ENCODE measurements at regions not wholly inside any gene's neighbourhood (a gene's known extent, or its start where the extent isn't known, plus 50 kb on each side); places are given as distances from the start of the nearest gene placed in this dataset.
"Not testable (repeated sequence)": the region's sequence is repeated elsewhere in the genome, so short reads cannot be mapped to it uniquely, and the experiment has no call there.

DNA sequence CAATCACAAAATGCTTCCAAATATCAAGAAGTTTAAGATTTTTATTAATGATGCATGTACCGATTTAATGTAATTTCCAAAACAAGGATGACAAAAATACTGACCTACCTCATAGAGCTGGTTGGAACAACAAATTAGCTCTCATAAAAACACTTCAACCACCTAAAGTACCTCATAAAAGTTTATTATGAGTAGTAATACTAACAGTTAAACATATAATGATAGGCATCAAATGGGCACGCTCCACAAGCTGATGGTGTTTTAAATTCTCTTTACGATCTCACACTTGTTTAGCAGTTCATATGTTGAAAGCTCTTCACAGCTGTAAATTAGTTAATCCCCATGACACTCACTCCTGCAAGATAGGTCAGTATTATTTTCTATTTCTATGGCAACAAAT, 150.0 kb upstream of the KIF2A start:
- peaks cover 11% of the 10 kb centered on the region for H3K9me3 Mint-ChIP-seq
- H3K36me3 Mint-ChIP-seq (ENCODE audit: low read depth), result no peaks in the 10 kb centered on the region
- peaks cover 3% of the 10 kb centered on the region for H3K27me3 Mint-ChIP-seq (ENCODE audit: low read depth)
- DNase-seq (ENCODE audit: low spot score), result no peak
- no peaks in the 10 kb centered on the region for H3K4me1 Mint-ChIP-seq (ENCODE audit: low read depth)
- H3K27ac Mint-ChIP-seq, result no peak overlapping the region
- H3K4me3 Mint-ChIP-seq, result no peak overlapping the region

DNA sequence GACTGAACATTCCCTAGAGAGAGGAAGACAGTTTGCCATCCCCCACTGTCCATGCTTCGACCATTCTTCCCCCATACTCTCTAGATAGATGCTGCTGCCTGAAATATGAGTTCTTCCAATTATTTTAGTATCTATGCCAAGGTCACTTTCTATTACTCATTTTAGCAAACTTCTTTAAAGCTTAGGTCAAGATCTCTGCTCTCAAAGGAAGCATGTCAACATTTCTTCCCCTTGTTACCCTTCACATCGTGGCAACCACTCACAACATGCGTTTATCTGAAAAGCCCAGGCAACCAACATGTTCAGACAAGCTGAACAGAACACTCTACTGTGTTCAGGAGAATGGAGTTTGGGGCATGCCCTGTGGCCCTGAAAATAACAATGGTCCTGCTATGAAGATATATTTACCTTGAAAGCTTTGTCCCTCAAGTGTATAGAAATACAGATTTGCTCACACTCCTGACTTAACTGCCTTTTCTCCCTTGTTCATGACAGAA, 138.4 kb upstream of the KIF2A start:
- DNase-seq (ENCODE audit: low spot score), result no peak
- no peaks in the 10 kb centered on the region for H3K36me3 Mint-ChIP-seq (ENCODE audit: low read depth)
- H3K4me1 Mint-ChIP-seq (ENCODE audit: low read depth), result no peaks in the 10 kb centered on the region
- H3K27me3 Mint-ChIP-seq (ENCODE audit: low read depth), result no peaks in the 10 kb centered on the region
- H3K4me3 Mint-ChIP-seq, result no peak overlapping the region
- peaks cover 7% of the 10 kb centered on the region for H3K9me3 Mint-ChIP-seq
- H3K27ac Mint-ChIP-seq, result no peak overlapping the region

DNA sequence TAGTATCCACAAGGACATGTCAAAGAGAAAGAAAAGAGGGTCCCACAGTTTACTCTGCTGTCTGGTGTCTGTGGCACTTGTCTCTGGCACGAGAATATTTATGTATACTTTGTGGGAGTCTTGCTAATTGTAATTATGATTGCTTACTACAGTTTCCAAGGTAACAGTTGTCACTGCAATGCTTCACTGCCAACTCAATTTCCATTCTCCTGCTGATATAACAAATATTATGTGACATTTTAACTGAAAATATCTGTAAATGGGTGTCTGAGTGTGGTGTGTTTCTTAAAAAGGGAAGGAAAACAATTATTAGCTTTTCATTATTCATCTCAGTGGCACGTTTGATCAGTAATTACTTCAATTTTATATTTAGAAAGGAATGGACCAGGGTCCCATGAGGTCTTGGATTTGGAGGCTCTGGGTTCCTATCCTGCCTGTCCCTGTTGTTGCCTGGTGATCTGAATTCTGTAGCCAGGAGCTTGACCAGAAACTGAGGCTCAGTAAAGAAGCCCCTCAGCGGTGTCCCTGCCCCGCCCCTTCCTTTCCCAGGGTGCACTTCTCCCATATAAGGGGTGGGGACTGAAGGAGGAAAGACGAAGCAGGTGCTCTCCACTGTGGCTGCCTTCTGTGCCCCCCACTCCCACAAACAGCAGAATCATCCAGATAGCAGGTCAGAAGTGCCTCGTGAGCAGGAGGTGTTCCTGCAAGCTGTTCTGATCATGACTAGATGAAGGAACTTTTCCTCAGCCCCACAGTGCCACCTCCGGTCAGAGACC, 137.3 kb upstream of the KIF2A start:
- Mint-ChIP-seq H3K4me1 (ENCODE audit: low read depth) (no peaks in the 10 kb centered on the region), H3K9me3 (peaks cover 1% of the 10 kb centered on the region), H3K27ac (no peak overlapping the region), H3K36me3 (ENCODE audit: low read depth) (no peaks in the 10 kb centered on the region), H3K4me3 (no peak overlapping the region), H3K27me3 (ENCODE audit: low read depth) (no peaks in the 10 kb centered on the region)
- no peak for DNase-seq (ENCODE audit: low spot score)

DNA sequence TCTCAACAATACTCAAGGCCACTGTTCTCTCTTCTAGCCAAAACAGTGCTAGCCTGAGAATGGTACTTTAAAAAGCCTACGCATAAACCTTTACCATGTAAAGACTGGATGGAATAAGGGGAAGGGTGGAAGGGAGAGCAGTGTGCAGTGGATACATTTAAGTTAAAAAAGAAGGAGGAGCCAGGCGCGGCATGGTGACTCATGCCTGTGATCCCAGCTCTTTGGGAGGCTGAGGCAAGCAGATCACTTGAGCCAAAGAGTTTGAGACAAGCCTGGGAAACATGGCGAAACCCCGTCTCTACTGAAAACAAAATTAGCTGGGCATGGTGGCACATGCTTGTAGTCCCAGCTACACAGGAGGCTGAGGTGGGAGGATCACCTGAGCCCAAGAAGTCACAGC, 127.7 kb upstream of the KIF2A start:
- DNase-seq (ENCODE audit: low spot score), result no peak
- H3K27me3 Mint-ChIP-seq (ENCODE audit: low read depth), result peaks cover 2% of the 10 kb centered on the region
- no peak overlapping the region for H3K4me3 Mint-ChIP-seq
- no peaks in the 10 kb centered on the region for H3K4me1 Mint-ChIP-seq (ENCODE audit: low read depth)
- no peaks in the 10 kb centered on the region for H3K36me3 Mint-ChIP-seq (ENCODE audit: low read depth)
- H3K9me3 Mint-ChIP-seq, result no peaks in the 10 kb centered on the region
- no peak overlapping the region for H3K27ac Mint-ChIP-seq

DNA sequence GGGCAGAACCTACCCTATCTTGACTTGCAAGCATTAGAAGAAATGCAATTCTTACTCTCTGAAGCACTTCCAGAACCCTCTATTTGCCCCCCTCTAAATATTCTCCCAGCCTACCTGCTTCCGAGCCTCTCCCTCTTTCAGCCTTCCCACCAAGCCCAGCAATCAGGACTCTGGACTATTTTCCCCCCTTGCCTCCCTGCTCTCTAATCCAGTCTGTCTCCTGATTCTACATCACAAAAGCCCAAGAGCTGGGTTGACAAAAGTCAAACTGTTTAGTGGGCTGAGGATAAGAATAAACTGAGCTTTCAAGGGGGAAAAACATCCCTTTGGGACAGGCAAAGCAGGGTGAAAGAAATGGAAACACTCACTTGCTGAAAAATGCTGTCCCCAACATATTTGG, 123.2 kb upstream of the KIF2A start:
- Mint-ChIP-seq H3K27ac (no peak overlapping the region), H3K4me3 (no peak overlapping the region), H3K4me1 (ENCODE audit: low read depth) (no peaks in the 10 kb centered on the region), H3K36me3 (ENCODE audit: low read depth) (no peaks in the 10 kb centered on the region), H3K9me3 (no peaks in the 10 kb centered on the region), H3K27me3 (ENCODE audit: low read depth) (peaks cover 4% of the 10 kb centered on the region)
- DNase-seq (ENCODE audit: low spot score), result no peak

DNA sequence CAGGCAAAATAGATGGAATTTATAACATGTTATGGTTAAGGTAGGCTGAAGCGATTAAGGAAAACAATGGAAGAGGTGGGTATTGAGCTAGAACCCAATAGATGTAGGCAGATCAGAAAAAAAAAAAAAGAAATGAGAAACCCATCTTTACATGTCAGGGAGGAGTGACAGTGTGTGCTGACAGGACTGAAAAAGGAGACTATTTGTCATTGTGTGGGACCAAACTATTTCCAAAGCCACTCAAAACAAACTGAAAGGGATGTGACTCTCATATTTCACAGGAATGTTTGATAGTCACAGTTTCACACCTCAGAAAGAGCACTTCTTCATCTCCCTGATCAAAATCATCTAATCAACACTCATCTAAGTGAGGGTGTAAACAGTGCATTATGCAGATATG, 122.3 kb upstream of the KIF2A start:
- Mint-ChIP-seq H3K4me1 (ENCODE audit: low read depth) (no peaks in the 10 kb centered on the region), H3K9me3 (no peaks in the 10 kb centered on the region), H3K36me3 (ENCODE audit: low read depth) (no peaks in the 10 kb centered on the region), H3K4me3 (no peak overlapping the region), H3K27me3 (ENCODE audit: low read depth) (peaks cover 7% of the 10 kb centered on the region), H3K27ac (no peak overlapping the region)
- no peak for DNase-seq (ENCODE audit: low spot score)

DNA sequence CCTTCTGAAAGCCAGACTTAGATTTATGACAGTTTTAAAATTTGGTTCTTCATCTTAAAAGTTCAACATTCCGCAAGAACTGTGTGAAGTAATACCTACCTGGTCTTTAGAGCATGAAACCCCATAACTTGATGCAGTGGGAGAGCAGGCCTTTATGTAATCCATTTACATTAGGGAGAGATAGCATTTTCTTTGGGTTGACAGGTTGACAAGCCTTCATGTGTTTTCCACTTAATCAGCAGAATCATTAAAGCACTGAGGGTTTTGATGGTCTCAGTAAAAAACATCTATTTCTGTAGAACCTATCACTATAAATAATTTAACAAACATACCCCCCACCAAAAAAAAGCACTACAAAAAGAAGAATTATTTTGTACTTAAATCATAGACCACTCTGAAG, 121.6 kb upstream of the KIF2A start:
- H3K9me3 Mint-ChIP-seq, result no peaks in the 10 kb centered on the region
- H3K27me3 Mint-ChIP-seq (ENCODE audit: low read depth), result peaks cover 10% of the 10 kb centered on the region
- DNase-seq (ENCODE audit: low spot score), result no peak
- H3K4me1 Mint-ChIP-seq (ENCODE audit: low read depth), result no peaks in the 10 kb centered on the region
- H3K36me3 Mint-ChIP-seq (ENCODE audit: low read depth), result no peaks in the 10 kb centered on the region
- H3K27ac Mint-ChIP-seq, result no peak overlapping the region
- H3K4me3 Mint-ChIP-seq, result no peak overlapping the region

DNA sequence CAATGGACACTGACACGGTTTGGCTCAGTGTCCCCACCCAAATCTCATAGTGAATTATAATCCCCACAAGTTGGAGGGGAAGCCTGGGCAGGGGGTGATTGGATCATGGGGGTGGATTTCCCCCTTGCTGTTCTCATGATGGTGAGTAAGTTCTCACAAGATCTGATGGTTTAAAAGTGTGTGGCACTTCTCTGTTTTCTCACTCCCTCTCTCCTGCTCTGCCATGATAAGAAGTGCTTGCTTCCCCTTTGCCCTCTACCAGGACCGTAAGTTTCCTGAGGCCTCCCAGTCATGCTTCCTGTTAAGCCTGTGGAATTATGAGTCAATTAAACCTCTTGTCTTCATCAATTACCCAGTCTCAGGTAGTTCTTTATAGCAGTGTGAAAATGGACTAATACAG, 115.8 kb upstream of the KIF2A start:
- H3K9me3 Mint-ChIP-seq, result peaks cover 14% of the 10 kb centered on the region
- H3K27me3 Mint-ChIP-seq (ENCODE audit: low read depth), result peaks cover 14% of the 10 kb centered on the region
- H3K36me3 Mint-ChIP-seq (ENCODE audit: low read depth), result no peaks in the 10 kb centered on the region
- DNase-seq (ENCODE audit: low spot score), result no peak
- H3K4me1 Mint-ChIP-seq (ENCODE audit: low read depth), result no peaks in the 10 kb centered on the region
- H3K4me3 Mint-ChIP-seq, result no peak overlapping the region
- no peak overlapping the region for H3K27ac Mint-ChIP-seq

DNA sequence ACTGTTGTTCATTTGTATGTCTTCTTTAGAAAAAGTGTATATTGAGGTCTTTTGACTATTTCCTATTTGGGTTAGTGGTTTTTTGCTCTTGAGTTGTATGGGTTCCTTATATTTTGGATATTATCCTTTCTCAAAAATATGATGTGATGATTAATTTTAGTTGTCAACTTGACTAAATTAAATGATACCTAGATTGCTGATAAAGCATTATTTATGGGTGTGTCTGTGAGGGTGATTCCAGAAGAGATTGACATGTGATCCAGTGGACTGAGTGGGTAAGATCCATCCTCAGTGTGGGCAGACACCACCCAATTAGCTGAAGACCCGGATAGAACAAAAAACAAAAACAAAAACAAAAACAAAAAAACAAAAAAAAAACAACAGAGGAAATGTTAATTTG, 115.1 kb upstream of the KIF2A start:
- Mint-ChIP-seq H3K36me3 (ENCODE audit: low read depth) (no peaks in the 10 kb centered on the region), H3K9me3 (peaks cover 14% of the 10 kb centered on the region), H3K4me1 (ENCODE audit: low read depth) (no peaks in the 10 kb centered on the region), H3K4me3 (no peak overlapping the region), H3K27me3 (ENCODE audit: low read depth) (peaks cover 10% of the 10 kb centered on the region), H3K27ac (no peak overlapping the region)
- no peak for DNase-seq (ENCODE audit: low spot score)

DNA sequence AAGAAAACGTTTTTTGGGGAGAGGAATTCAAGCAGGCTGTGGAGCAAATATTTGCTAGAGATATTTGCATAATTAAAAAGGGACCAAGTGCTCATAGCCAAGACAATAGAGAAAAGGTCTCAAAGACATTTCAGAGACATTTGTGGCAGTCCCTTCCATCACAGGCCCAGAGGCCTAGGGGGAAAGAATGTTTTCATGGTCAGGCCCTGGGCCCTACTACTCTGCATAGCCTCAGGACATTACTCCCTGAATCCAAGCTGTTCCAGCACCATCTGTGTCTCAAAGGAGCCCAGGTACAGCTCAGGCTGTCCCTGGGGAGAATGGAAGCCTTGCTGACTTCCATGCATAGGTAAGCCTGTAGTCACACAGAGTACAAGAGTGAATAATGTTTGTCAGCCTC, 113.0 kb upstream of the KIF2A start:
- Mint-ChIP-seq H3K4me3 (no peak overlapping the region), H3K27ac (no peak overlapping the region), H3K4me1 (ENCODE audit: low read depth) (no peaks in the 10 kb centered on the region), H3K9me3 (peaks cover 14% of the 10 kb centered on the region), H3K27me3 (ENCODE audit: low read depth) (peaks cover 10% of the 10 kb centered on the region), H3K36me3 (ENCODE audit: low read depth) (no peaks in the 10 kb centered on the region)
- DNase-seq (ENCODE audit: low spot score), result no peak

DNA sequence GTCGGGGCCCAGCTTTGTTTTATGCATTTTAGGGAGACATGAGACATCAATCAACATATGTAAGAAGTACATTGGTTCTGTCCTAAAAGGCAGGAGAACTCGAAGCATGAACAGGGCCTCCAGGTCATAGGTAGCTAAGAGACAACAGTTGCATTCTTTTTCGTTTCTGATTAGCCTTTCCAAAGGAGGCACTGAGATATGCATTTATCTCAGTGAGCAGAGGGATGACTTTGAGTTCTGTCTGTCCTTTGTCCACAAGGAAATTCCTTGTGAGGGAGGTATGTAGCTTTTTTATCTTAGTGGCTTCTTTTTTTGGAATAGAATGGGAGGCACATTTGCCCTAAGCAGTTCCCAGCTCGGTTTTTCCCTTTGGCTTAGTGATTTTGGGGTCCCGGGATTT, 109.5 kb upstream of the KIF2A start:
- H3K4me3 Mint-ChIP-seq; H3K36me3 Mint-ChIP-seq (ENCODE audit: low read depth); H3K27me3 Mint-ChIP-seq (ENCODE audit: low read depth); H3K27ac Mint-ChIP-seq; DNase-seq (ENCODE audit: low spot score): not testable (repeated sequence)
- peaks cover 14% of the 10 kb centered on the region for H3K9me3 Mint-ChIP-seq
- H3K4me1 Mint-ChIP-seq (ENCODE audit: low read depth), result peaks cover 13% of the 10 kb centered on the region

DNA sequence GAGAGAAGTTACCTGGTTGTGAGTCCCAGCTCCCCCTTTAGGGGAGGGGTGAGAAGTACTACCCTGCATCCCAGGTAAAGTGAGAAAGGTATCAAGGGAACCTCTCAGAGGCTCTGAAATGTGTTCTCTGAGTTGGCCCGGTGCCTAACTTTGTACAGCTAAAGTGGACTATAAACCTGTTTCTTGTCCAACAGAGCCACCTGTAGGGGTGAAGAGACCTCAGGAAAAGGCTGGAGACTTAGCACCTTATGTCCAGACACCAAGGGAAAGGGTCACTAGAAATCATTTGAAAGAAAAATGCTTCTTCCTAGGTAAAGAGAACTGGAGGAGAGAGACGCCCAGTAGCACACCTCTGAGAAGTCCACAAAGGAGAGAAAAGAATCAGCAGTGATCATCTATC, 108.3 kb upstream of the KIF2A start:
- no peak for DNase-seq (ENCODE audit: low spot score)
- Mint-ChIP-seq H3K36me3 (ENCODE audit: low read depth) (no peaks in the 10 kb centered on the region), H3K27ac (no peak overlapping the region), H3K9me3 (peaks cover 8% of the 10 kb centered on the region), H3K4me3 (no peak overlapping the region), H3K27me3 (ENCODE audit: low read depth) (peaks cover 7% of the 10 kb centered on the region), H3K4me1 (ENCODE audit: low read depth) (peaks cover 13% of the 10 kb centered on the region)

DNA sequence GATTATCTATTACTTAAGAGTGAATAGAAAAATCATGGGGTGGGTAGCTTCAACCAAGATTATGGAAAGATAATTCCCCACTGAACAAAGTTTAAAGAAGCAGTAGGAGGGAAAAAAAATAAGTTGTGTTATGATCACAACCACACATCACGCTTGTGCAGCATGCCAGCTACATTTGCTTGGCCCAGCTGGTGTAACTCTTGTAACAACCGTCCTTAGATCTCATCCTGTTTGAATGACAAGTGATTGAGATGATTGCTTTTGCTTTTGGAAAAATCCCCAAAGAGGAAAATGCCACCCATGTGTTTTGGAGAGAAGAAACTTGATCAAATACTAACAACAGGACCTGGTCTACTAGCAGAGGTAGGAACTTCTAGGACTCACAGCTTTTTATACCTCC, 107.6 kb upstream of the KIF2A start:
- peaks cover 7% of the 10 kb centered on the region for H3K27me3 Mint-ChIP-seq (ENCODE audit: low read depth)
- H3K4me3 Mint-ChIP-seq, result no peak overlapping the region

DNA sequence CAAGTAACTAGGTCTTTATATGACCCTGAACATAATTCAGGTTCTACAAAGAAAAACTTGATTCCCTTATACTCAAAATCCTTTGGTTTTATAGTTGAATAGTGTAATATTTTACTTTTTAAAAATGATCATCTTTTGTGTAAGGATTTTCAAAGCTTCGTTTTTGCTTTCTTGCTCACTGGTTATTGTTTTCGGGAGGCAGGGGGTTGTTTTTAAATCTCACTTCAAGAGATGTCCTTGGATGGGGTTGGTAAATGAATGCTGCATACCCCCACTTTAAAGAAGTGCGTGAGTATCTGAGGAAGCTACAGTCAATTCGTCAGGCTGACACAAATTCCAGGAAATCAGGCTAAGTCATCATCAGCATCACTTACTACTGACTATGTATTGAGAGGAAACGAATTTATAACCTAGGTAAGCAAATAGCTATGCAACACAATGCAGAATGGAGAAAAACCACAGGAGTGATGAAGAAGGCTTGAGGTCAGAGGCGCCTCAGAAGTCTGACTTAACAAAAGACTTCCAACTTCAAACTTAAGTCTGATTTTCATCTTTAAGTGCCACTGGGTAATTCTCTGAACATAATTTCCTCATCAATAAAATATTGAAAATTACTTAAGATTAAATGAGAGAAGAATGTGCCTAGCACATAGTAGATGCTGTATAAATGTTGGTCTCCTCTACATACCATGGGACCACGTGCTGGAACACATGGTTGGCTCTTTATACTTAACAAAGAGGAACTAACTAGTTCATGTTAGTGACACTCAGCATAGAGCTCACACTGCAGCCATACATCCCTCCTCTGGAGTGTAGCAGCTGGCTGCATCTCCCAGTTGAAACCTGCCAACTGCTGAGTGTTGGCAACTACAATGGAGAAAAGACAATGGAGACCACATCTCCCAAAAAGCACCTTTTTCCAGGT, 106.0 kb upstream of the KIF2A start:
- H3K9me3 Mint-ChIP-seq, result no peaks in the 10 kb centered on the region
- peak overlapping the region; percentile 45 for H3K4me3 Mint-ChIP-seq
- H3K36me3 Mint-ChIP-seq (ENCODE audit: low read depth), result no peaks in the 10 kb centered on the region
- DNase-seq (ENCODE audit: low spot score), result no peak
- H3K4me1 Mint-ChIP-seq (ENCODE audit: low read depth), result peaks cover 13% of the 10 kb centered on the region
- peak overlapping the region; percentile 47 for H3K27ac Mint-ChIP-seq
- peaks cover 7% of the 10 kb centered on the region for H3K27me3 Mint-ChIP-seq (ENCODE audit: low read depth)

More for the DNA sequence above, 107.6 kb upstream of the KIF2A start:
- no peak for DNase-seq (ENCODE audit: low spot score)
- Mint-ChIP-seq H3K9me3 (peaks cover 7% of the 10 kb centered on the region), H3K27ac (no peak overlapping the region), H3K4me1 (ENCODE audit: low read depth) (peaks cover 13% of the 10 kb centered on the region), H3K36me3 (ENCODE audit: low read depth) (no peaks in the 10 kb centered on the region)
